H1 (cell line): ENCODE measurements at regions not wholly inside any gene's neighbourhood (a gene's known extent, or its start where the extent isn't known, plus 50 kb on each side); places are given as distances from the start of the nearest gene placed in this dataset.

Experiments used
- CTCF ChIP-seq, 3 experiments: IDR thresholded peaks; 1 replicate in 2 of 3; 2 replicates in 1 of 3; pipeline versions ENCODE4 v1.5.1 to v1.6.1; 2011; ENCODE audit warnings: low read length in 3 of 3, mild to moderate bottlenecking in 3 of 3, inconsistent platforms in 2 of 3, low read depth in 1 of 3, moderate library complexity in 1 of 3; ENCODE audit not compliant: insufficient read depth in 1 of 3; ENCODE audit errors: control extremely low read depth in 1 of 3
- MAX ChIP-seq: IDR thresholded peaks from 2 replicates; pipeline ENCODE4 v1.6.1; 2012; ENCODE audit warnings: inconsistent platforms
- TAF7 ChIP-seq: optimal IDR thresholded peaks from 2 replicates; pipeline ENCODE3; 2011; ENCODE audit warnings: low read depth, mild to moderate bottlenecking, inconsistent platforms, low read length, moderate library complexity, borderline replicate concordance

- TF ChIP-seq MAX (no peak), CTCF (IDR thresholded peaks at IDR 0.05; ENCODE audit: control extremely low read depth in 1 of 3, insufficient read depth in 1 of 3, low read depth in 1 of 3, low read length in 3 of 3) (no peak), TAF7 (no peak)
Measured at GRCh38 chr11:106495046-106495445, 417.6 kb downstream of the AASDHPPT start.
